GM10248 (cell line): ENCODE measurements at regions not wholly inside any gene's neighbourhood (a gene's known extent, or its start where the extent isn't known, plus 50 kb on each side); places are given as distances from the start of the nearest gene placed in this dataset.

ENCODE experiments used
- CTCF ChIA-PET: fragments of 300-600 bp; sonication (Branson Sonifier 250); formaldehyde crosslinking; extraction: SDS; loops from one replicate; lab custom pipeline; 2021; ENCODE audit warnings: antibody characterized with exemption; lab: Yijun Ruan, JAX
- POLR2A ChIA-PET: fragments of 350-650 bp; sonication (Branson Sonifier 250); formaldehyde crosslinking; extraction: SDS; loops from one replicate; lab custom pipeline; 2020; ENCODE audit warnings: antibody characterized with exemption; lab: Yijun Ruan, JAX
- DNase-seq: peaks from one replicate; pipeline ENCODE4 v3.0.0; 2012; ENCODE audit errors: extremely low spot score
- TF ChIP-seq, protein P1 (sequence below): IDR thresholded peaks from 2 replicates; pipeline ENCODE4 v1.5.1; 2012; ENCODE audit warnings: mild to moderate bottlenecking, low read depth; ENCODE audit errors: extremely low read depth, missing control alignments, control extremely low read depth

DNA sequence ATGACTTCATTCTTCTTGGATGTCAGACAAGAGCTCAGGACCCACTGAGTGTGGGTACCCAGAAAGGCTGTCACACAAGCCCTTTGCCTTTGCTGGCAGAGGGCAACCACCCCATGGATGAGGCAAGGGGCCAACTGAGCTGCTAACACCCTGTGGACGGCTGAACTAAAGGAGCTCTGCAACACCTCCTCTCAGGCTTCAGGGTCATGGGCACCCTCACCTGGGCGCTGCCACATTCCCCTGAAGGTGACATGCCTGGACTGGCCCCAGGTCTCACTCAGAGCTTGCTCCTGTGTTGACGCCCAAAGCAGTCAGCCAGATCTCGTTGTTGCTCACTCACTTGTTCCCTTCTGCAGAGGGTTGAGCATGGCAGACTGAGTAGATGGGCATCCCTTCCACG is 336.8 kb upstream of the TMEM132C start:
- DNase-seq = no peak
- TF ChIP-seq, protein P1, sequence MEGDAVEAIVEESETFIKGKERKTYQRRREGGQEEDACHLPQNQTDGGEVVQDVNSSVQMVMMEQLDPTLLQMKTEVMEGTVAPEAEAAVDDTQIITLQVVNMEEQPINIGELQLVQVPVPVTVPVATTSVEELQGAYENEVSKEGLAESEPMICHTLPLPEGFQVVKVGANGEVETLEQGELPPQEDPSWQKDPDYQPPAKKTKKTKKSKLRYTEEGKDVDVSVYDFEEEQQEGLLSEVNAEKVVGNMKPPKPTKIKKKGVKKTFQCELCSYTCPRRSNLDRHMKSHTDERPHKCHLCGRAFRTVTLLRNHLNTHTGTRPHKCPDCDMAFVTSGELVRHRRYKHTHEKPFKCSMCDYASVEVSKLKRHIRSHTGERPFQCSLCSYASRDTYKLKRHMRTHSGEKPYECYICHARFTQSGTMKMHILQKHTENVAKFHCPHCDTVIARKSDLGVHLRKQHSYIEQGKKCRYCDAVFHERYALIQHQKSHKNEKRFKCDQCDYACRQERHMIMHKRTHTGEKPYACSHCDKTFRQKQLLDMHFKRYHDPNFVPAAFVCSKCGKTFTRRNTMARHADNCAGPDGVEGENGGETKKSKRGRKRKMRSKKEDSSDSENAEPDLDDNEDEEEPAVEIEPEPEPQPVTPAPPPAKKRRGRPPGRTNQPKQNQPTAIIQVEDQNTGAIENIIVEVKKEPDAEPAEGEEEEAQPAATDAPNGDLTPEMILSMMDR = no peak
- ChIA-PET CTCF (interaction anchor here (0.8 kb wide), 1 partner anchor 10 kb away, joined by 3 read pairs; no protein-coding TSS in a partner anchor), POLR2A (no interaction called here)

DNA sequence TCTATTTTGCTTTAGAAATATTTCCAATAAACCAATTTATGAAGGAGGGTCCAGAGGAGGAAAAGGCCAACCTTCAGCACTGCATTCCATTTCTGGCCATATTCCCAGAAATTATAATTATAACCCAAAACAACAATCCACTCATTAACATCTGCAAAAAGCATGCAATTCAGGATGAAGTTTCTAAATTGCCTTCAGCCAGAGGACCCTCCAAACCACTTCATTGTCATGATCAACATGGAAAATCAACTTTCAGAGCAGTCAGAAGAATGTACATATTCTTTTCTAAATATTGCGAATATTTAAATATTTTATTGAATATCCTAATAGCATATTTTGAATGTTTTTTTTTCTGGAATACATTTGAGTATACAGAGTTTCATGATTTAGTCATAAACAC is 332.6 kb upstream of the TMEM132C start:
- TF ChIP-seq, protein P1 = no peak
- POLR2A ChIA-PET = no interaction called here
- CTCF ChIA-PET = no interaction called here
- DNase-seq = no peak

DNA sequence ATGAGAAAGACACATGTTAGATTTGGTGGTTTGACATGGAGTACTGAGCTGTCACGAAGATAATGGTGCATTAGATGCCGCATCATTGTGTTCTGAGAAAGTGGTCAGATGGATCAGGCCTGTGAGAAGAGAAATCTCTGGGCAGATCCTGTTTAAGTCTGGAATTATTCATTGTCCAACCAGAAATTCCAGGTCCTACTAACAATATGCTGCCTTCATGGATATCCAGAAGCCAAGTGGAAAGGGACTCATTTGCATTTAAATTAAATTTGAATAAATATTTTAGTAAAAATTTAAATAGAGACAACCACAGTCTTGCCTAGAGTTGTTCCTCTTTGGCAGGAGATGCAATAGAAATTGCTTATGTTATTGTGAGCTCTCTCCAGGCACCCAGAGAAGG is 330.5 kb upstream of the TMEM132C start:
- ChIA-PET POLR2A (no interaction called here), CTCF (interaction anchor here (1.2 kb wide), 1 partner anchor 13 kb away, joined by 3 read pairs; no protein-coding TSS in a partner anchor)
- DNase-seq = no peak
- TF ChIP-seq, protein P1 = no peak

DNA sequence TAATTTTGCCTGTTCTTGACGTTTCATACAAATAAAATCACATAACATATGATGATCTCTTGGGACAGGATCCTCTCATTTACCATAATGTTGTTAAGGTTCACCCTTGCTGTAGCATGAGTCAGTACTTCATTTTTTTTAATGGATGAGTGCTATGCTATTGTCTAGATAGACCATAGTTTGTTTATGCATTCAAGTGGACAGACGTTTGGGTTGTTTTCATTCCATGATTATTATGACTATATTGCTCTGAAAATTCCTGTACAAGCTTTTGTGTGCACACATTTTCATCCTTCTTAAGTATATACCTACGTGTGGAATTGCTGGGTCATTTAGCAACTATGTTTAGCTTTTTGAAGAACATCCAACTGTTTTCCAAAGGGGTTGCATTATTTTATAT is 325.6 kb upstream of the TMEM132C start:
- ChIA-PET POLR2A (no interaction called here), CTCF (no interaction called here)
- TF ChIP-seq, protein P1 = no peak
- DNase-seq = no peak

DNA sequence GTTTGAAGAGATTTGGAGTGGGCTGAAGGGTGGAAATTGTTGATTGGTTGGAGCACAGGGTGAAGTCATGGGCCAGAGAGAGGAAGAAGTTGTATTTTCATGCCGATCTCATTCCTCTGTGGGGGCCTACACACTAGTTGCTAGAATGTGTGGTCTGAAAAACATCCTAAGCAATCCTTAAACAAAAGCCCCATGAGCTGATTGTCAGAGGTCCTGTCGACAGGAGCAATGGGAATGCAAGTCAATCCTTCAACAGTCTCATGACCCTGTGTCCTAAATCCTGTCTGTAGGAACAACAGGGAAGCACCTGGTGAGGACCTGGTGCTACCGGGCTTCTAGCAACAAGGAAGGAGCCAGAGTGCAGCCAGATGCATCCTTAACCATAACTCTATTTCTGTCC is 324.0 kb upstream of the TMEM132C start:
- TF ChIP-seq, protein P1 = no peak
- DNase-seq = no peak
- ChIA-PET POLR2A (no interaction called here), CTCF (no interaction called here)

DNA sequence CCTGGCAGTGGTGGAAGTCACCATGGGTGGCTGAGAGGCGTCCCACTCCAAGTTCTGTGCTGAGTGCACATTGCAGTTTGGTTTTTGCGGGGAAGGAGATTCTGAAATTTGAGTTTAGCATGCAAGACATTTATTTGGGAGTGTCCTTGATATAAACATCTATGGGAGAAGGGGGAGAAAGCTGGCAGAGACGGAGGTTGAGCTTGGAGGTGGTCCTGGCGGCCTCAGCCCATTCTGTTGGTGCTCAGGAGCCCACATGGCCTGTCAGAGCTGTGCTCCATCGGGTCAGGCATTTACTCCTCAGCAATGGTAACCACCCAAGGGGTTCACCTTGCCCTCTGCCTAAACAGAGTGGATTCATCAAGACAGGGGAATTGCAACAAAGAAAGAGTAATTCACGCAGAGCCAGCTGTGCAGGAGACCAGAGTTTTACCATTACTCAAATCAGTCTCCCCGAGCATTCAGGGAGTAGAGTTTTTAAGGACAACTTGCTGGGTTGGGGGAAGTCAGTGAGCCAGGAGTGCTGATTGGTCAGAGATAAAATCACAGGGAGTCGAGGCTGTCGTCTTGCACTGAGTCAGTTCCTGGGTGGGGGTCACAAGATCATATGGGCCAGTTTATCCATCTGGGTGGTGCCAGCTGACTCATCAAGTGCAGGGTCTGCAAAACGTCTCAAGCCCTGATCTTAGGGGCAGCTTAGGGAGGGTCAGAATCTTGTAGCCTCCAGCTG is 323.3 kb upstream of the TMEM132C start:
- TF ChIP-seq, protein P1 = no peak
- CTCF ChIA-PET = no interaction called here
- no peak for DNase-seq

More for the DNA sequence above, 323.3 kb upstream of the TMEM132C start:
- POLR2A ChIA-PET = no interaction called here
